GM18951 (cell line): ENCODE measurements at regions not wholly inside any gene's neighbourhood (a gene's known extent, or its start where the extent isn't known, plus 50 kb on each side); places are given as distances from the start of the nearest gene placed in this dataset.

ENCODE experiments used
- POLR2A ChIP-seq: IDR thresholded peaks from 4 replicates; pipeline ENCODE4 v1.6.1; 2011; ENCODE audit warnings: mild to moderate bottlenecking; ENCODE audit not compliant: insufficient read length, insufficient read depth; ENCODE audit errors: extremely low read depth
- in situ Hi-C: fragments of 300-500 bp; cut with MboI; formaldehyde crosslinking; loops from one replicate; pipeline ENCODE4 v1.12.0; 2022; ENCODE audit warnings: low sequenced_read_pairs, mixed read lengths, inconsistent platforms; ENCODE audit not compliant: unreplicated experiment

- in situ Hi-C loops: no loop called here
- no peak for TF ChIP-seq POLR2A
Measured at GRCh38 chr14:58697930-58698642, 60.3 kb downstream of the DACT1 start.

GRCh38 chr14:58699681-58700205 lies 62.0 kb downstream of the DACT1 start:
- no peak for TF ChIP-seq POLR2A
- in situ Hi-C loops: no loop called here

GRCh38 chr14:58701156-58701555 lies 63.4 kb downstream of the DACT1 start:
- in situ Hi-C loops: no loop called here
- TF ChIP-seq POLR2A: no peak

DNA sequence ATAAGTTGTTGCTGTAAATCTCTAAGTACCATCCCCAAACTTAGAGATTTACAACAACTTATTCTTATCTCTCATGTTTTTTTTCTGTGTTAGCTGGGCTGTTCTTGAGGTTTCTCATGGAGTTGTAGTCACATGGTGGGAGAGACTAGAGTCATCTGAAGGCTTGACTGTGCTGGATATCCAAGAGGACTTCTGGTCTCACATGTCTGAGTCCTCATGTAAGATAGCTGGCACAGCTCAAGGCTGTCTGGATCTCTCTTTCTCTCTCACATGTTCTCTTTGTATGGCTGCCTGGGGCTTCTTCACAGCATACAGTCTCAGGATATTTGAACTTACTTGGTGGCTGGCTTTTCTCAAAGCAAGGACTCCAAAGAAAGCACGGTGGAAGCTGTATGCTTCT lies 63.8 kb downstream of the DACT1 start:
- TF ChIP-seq POLR2A: no peak
- in situ Hi-C loops: no loop called here

- in situ Hi-C loops: no loop called here
Measured at GRCh38 chr14:58702441-58703160, 64.8 kb downstream of the DACT1 start.

GRCh38 chr14:58703161-58703506 lies 65.4 kb downstream of the DACT1 start:
- no peak for TF ChIP-seq POLR2A
- in situ Hi-C loops: no loop called here

More at GRCh38 chr14:58702441-58703160, 64.8 kb downstream of the DACT1 start:
- no peak for TF ChIP-seq POLR2A

- in situ Hi-C loops: no loop called here
Measured at GRCh38 chr14:58705066-58705465, 67.3 kb downstream of the DACT1 start.

GRCh38 chr14:58707949-58708348 lies 70.2 kb downstream of the DACT1 start:
- in situ Hi-C loops: no loop called here
- TF ChIP-seq POLR2A: no peak

More at GRCh38 chr14:58705066-58705465, 67.3 kb downstream of the DACT1 start:
- TF ChIP-seq POLR2A: no peak

DNA sequence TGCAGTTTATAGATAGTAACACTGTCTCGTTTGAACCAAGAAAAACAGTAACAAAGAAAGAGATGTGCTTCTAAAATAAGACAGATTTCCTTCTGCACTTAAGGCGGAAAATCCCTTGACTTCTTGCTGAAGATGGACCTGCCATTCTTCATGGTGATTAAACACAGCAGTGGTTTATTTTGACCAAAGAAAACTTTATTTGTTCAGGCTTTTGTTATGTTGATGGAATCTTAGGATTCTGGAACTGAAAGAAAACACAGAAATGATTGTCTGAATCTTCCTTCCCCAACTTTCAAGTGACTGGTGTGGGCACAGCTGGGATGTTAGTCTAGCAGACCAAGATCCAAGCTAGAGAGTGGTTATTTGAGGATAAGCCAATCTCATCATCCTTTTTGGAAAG lies 72.2 kb downstream of the DACT1 start:
- in situ Hi-C loops: no loop called here
- TF ChIP-seq POLR2A: no peak

DNA sequence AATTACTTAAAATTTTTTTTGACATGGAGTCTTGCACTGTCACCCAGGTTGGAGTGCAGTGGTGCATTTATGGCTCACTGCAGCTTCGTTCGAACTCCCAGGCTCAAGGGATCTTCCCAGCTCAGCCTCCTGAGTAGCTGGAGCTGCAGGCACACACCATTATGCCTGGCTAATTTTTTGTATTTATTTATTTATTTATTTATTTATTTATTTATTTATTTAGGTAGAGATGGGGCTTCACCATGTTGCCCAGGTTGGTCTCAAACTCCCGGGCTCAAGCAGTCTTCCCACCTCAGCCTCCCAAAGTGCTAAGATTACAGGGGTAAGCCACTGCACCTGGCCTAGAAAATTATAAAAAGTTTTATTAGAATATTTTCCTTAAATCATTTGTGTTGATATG lies 73.6 kb downstream of the DACT1 start:
- TF ChIP-seq POLR2A: no peak
- in situ Hi-C loops: no loop called here

GRCh38 chr14:58712357-58712756 lies 74.6 kb downstream of the DACT1 start:
- TF ChIP-seq POLR2A: no peak
- in situ Hi-C loops: no loop called here

- no peak for TF ChIP-seq POLR2A
- in situ Hi-C loops: no loop called here
Measured at GRCh38 chr14:58713677-58714076, 75.9 kb downstream of the DACT1 start.

- TF ChIP-seq POLR2A: no peak
- in situ Hi-C loops: no loop called here
Measured at GRCh38 chr14:58716706-58717105, 78.9 kb downstream of the DACT1 start.

DNA sequence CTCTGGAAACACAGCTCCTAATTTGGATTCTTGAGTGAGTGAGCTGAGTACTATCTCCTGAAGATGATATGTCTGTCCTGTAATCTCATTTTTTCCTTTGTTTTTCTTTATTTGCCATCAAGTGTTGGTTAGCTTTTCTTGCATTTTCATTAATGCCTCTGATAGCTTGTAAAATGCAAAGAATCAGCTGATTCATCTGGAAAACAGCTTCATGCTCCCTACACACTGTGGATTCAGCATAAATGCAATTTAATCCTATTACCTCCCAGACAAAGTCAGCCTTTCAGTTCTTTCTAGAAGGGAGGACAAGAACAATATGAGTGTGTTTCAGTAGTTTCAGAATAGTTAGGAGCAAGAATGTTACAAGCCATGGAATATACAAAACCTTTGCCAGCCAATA lies 79.4 kb downstream of the DACT1 start:
- in situ Hi-C loops: no loop called here
- TF ChIP-seq POLR2A: no peak
